ENCODE measurements at regions not wholly inside any gene's neighbourhood (a gene's known extent, or its start where the extent isn't known, plus 50 kb on each side); places are given as distances from the start of the nearest gene placed in this dataset.

DNA sequence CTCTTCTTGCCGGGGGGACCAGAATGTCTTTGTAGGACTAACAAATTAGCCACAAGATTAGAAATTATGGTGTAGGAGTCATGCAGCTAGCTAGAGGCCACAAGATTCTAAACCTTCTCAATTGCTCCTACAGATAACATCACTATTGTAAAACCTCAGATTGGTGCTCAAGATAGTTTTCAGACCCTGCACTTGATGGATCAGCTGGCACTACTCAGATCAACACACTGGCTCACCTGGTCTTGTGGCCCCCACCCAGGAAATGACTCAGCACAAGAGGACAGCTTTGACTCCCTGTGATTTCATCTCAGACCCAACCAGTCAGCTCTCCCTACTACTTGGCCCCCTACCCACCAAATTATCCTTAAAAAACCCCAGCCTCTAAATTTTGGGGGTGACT is 124.1 kb upstream of the RASGRP1 start:
- ATAC-seq, result no peak
- Mint-ChIP-seq H3K4me1 (peaks cover 15% of the 10 kb centered on the region), H3K4me3 (no peak overlapping the region), H3K9me3 (no peaks in the 10 kb centered on the region), H3K36me3 (no peaks in the 10 kb centered on the region), H3K27me3 (ENCODE audit: low read depth) (no peaks in the 10 kb centered on the region), H3K27ac (no peak overlapping the region)
- DNase-seq (ENCODE audit: low spot score), result no peak
- POLR2A ChIA-PET, result no interaction called here
- CTCF ChIA-PET, result interaction anchor here (1.0 to 7.5 kb wide), 6 partner anchors 10 to 248 kb away, joined by 3 to 93 read pairs (median 42); partner anchors contain the start of gene RASGRP1
- TF ChIP-seq SMAD3 (CRISPR knock-in tag; IDR thresholded peaks at IDR 0.05; ENCODE audit: borderline replicate concordance) (no peak), PRRX2 (CRISPR knock-in tag; IDR thresholded peaks at IDR 0.05) (no peak), OVOL2 (CRISPR knock-in tag; IDR thresholded peaks at IDR 0.05; ENCODE audit: borderline replicate concordance) (no peak), ZNF671 (CRISPR knock-in tag; IDR thresholded peaks at IDR 0.05) (no peak)
- TF ChIP-seq, protein P1, sequence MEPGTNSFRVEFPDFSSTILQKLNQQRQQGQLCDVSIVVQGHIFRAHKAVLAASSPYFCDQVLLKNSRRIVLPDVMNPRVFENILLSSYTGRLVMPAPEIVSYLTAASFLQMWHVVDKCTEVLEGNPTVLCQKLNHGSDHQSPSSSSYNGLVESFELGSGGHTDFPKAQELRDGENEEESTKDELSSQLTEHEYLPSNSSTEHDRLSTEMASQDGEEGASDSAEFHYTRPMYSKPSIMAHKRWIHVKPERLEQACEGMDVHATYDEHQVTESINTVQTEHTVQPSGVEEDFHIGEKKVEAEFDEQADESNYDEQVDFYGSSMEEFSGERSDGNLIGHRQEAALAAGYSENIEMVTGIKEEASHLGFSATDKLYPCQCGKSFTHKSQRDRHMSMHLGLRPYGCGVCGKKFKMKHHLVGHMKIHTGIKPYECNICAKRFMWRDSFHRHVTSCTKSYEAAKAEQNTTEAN (CRISPR knock-in tag; IDR thresholded peaks at IDR 0.05), result no peak

DNA sequence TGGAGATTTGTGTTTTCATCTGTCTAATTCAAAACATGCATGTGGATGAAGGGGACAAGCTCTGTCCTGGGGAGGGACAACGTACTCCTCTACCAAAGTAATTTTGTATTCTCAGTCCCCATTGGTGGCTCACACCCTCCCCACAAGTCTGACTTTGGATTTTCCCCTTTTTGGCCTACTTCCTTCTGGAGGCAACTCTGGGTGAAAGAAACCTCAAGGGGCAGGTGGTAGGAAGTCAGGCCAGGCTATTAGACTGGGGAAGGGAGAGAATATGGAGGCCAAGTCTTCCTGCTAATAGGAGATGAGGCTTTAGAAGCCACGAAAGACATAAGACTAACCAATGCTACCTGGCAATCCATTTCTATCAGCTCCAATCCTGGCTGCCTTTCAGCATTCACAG is 124.9 kb upstream of the RASGRP1 start:
- DNase-seq (ENCODE audit: low spot score) (no peak), ATAC-seq (no peak)
- peaks cover 15% of the 10 kb centered on the region for H3K4me1 Mint-ChIP-seq
- no peak for TF ChIP-seq ZNF423 (CRISPR knock-in tag; IDR thresholded peaks at IDR 0.05)
- TF ChIP-seq, protein P2, sequence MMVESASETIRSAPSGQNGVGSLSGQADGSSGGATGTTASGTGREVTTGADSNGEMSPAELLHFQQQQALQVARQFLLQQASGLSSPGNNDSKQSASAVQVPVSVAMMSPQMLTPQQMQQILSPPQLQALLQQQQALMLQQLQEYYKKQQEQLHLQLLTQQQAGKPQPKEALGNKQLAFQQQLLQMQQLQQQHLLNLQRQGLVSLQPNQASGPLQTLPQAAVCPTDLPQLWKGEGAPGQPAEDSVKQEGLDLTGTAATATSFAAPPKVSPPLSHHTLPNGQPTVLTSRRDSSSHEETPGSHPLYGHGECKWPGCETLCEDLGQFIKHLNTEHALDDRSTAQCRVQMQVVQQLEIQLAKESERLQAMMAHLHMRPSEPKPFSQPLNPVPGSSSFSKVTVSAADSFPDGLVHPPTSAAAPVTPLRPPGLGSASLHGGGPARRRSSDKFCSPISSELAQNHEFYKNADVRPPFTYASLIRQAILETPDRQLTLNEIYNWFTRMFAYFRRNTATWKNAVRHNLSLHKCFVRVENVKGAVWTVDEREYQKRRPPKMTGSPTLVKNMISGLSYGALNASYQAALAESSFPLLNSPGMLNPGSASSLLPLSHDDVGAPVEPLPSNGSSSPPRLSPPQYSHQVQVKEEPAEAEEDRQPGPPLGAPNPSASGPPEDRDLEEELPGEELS (CRISPR knock-in tag; IDR thresholded peaks at IDR 0.05), result no peak
- TF ChIP-seq JAZF1 (CRISPR knock-in tag; IDR thresholded peaks at IDR 0.05), result no peak
- TF ChIP-seq, protein P3, sequence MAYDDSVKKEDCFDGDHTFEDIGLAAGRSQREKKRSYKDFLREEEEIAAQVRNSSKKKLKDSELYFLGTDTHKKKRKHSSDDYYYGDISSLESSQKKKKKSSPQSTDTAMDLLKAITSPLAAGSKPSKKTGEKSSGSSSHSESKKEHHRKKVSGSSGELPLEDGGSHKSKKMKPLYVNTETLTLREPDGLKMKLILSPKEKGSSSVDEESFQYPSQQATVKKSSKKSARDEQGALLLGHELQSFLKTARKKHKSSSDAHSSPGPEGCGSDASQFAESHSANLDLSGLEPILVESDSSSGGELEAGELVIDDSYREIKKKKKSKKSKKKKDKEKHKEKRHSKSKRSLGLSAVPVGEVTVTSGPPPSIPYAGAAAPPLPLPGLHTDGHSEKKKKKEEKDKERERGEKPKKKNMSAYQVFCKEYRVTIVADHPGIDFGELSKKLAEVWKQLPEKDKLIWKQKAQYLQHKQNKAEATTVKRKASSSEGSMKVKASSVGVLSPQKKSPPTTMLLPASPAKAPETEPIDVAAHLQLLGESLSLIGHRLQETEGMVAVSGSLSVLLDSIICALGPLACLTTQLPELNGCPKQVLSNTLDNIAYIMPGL (CRISPR knock-in tag; IDR thresholded peaks at IDR 0.05), result no peak
- TF ChIP-seq, protein P4, sequence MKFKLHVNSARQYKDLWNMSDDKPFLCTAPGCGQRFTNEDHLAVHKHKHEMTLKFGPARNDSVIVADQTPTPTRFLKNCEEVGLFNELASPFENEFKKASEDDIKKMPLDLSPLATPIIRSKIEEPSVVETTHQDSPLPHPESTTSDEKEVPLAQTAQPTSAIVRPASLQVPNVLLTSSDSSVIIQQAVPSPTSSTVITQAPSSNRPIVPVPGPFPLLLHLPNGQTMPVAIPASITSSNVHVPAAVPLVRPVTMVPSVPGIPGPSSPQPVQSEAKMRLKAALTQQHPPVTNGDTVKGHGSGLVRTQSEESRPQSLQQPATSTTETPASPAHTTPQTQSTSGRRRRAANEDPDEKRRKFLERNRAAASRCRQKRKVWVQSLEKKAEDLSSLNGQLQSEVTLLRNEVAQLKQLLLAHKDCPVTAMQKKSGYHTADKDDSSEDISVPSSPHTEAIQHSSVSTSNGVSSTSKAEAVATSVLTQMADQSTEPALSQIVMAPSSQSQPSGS (CRISPR knock-in tag; IDR thresholded peaks at IDR 0.05; ENCODE audit: borderline replicate concordance, low read depth), result no peak
- TF ChIP-seq ZNF317 (CRISPR knock-in tag; IDR thresholded peaks at IDR 0.05; ENCODE audit: borderline replicate concordance, low read depth), result no peak
- TF ChIP-seq, protein P5, sequence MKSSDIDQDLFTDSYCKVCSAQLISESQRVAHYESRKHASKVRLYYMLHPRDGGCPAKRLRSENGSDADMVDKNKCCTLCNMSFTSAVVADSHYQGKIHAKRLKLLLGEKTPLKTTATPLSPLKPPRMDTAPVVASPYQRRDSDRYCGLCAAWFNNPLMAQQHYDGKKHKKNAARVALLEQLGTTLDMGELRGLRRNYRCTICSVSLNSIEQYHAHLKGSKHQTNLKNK (CRISPR knock-in tag; IDR thresholded peaks at IDR 0.05), result no peak
- H3K36me3 Mint-ChIP-seq, result no peaks in the 10 kb centered on the region
- POLR2A ChIA-PET, result no interaction called here
- CTCF ChIA-PET, result interaction anchor here (1.0 to 7.5 kb wide), 12 partner anchors 9 to 693 kb away, joined by 3 to 93 read pairs (median 6); partner anchors contain the start of gene RASGRP1
- no peak overlapping the region for H3K27ac Mint-ChIP-seq
- H3K9me3 Mint-ChIP-seq, result no peaks in the 10 kb centered on the region
- no peaks in the 10 kb centered on the region for H3K27me3 Mint-ChIP-seq (ENCODE audit: low read depth)
- H3K4me3 Mint-ChIP-seq, result no peak overlapping the region

DNA sequence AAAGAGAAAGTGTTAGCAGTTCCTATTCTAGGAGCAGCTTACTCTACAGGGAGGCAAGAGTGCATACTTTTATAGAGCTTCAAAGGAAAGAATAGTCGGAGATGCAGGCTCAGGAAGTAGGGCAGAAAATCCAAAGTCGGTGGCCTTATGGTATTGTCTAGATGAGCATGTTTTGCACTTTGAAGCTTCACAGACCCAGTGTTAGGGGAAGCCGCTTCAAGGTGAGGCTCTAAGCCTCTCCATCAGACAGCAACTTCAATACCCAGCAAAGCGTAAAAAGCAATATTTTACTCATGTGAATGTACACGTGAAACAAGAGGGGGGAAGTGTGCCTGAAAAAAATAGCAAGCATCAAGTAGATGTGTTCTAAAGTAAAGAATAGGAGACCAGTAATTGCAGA is 125.6 kb upstream of the RASGRP1 start:
- H3K4me1 Mint-ChIP-seq, result peaks cover 15% of the 10 kb centered on the region
- ATAC-seq (no peak), DNase-seq (ENCODE audit: low spot score) (no peak)
- H3K27ac Mint-ChIP-seq, result no peak overlapping the region
- H3K9me3 Mint-ChIP-seq, result no peaks in the 10 kb centered on the region
- no peaks in the 10 kb centered on the region for H3K27me3 Mint-ChIP-seq (ENCODE audit: low read depth)
- no peaks in the 10 kb centered on the region for H3K36me3 Mint-ChIP-seq
- POLR2A ChIA-PET, result interaction anchor here (0.6 kb wide), 1 partner anchor 126 kb away, joined by 3 read pairs; the partner anchor contains the start of gene RASGRP1
- H3K4me3 Mint-ChIP-seq, result no peak overlapping the region
- CTCF ChIA-PET, result interaction anchor here (0.5 to 7.5 kb wide), 38 partner anchors 8 to 1092 kb away, joined by 3 to 93 read pairs (median 4); partner anchors contain the start of genes FAM98B and RASGRP1
- TF ChIP-seq GTF2I (CRISPR knock-in tag; conservative IDR thresholded peaks at IDR 0.05) (no peak), KAT7 (CRISPR knock-in tag; IDR thresholded peaks at IDR 0.05; ENCODE audit: borderline replicate concordance) (no peak), GABPB1 (CRISPR knock-in tag; IDR thresholded peaks at IDR 0.05) (no peak), NFATC4 (CRISPR knock-in tag; IDR thresholded peaks at IDR 0.05) (no peak), OVOL2 (CRISPR knock-in tag; IDR thresholded peaks at IDR 0.05; ENCODE audit: borderline replicate concordance) (no peak), CREB1 (CRISPR knock-in tag; IDR thresholded peaks at IDR 0.05) (no peak), JAZF1 (CRISPR knock-in tag; IDR thresholded peaks at IDR 0.05) (no peak)
- TF ChIP-seq, protein P2 (CRISPR knock-in tag; IDR thresholded peaks at IDR 0.05), result no peak
- TF ChIP-seq, protein P6, sequence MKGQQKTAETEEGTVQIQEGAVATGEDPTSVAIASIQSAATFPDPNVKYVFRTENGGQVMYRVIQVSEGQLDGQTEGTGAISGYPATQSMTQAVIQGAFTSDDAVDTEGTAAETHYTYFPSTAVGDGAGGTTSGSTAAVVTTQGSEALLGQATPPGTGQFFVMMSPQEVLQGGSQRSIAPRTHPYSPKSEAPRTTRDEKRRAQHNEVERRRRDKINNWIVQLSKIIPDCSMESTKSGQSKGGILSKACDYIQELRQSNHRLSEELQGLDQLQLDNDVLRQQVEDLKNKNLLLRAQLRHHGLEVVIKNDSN (CRISPR knock-in tag; IDR thresholded peaks at IDR 0.05), result no peak
- TF ChIP-seq, protein P4 (CRISPR knock-in tag; IDR thresholded peaks at IDR 0.05; ENCODE audit: borderline replicate concordance, low read depth), result no peak
